Activated T-helper 17 cell treated with anti-CD3 and anti-CD28 coated beads, Interleukin-2, amount 50 U/mL, for 72 hours (primary cell): ENCODE measurements at regions not wholly inside any gene's neighbourhood (a gene's known extent, or its start where the extent isn't known, plus 50 kb on each side); places are given as distances from the start of the nearest gene placed in this dataset.
"Not testable (repeated sequence)": the region's sequence is repeated elsewhere in the genome, so short reads cannot be mapped to it uniquely, and the experiment has no call there.

Experiments
- ATAC-seq: fragments of 150-1000 bp; cut with Tn5 transposase; replicated peaks from 2 replicates; pipeline ENCODE4 v1.10.0; 2021; ENCODE audit warnings: mild to moderate bottlenecking, moderate library complexity
- H3K27ac Mint-ChIP-seq: one replicate; pipeline ENCODE4 v1.8.0; 2022; ENCODE audit warnings: mixed read lengths
- H3K27me3 Mint-ChIP-seq: one replicate; pipeline ENCODE4 v1.8.0; 2022; ENCODE audit warnings: mixed read lengths
- H3K36me3 Mint-ChIP-seq: one replicate; pipeline ENCODE4 v1.8.0; 2022; ENCODE audit warnings: low read depth, mild to moderate bottlenecking, mixed read lengths
- H3K4me1 Mint-ChIP-seq: one replicate; pipeline ENCODE4 v1.8.0; 2022; ENCODE audit warnings: mixed read lengths
- H3K4me3 Mint-ChIP-seq: one replicate; pipeline ENCODE4 v1.8.0; 2022; ENCODE audit warnings: mild to moderate bottlenecking, mixed read lengths
- H3K9me3 Mint-ChIP-seq: one replicate; pipeline ENCODE4 v1.8.0; 2022; ENCODE audit warnings: mixed read lengths

DNA sequence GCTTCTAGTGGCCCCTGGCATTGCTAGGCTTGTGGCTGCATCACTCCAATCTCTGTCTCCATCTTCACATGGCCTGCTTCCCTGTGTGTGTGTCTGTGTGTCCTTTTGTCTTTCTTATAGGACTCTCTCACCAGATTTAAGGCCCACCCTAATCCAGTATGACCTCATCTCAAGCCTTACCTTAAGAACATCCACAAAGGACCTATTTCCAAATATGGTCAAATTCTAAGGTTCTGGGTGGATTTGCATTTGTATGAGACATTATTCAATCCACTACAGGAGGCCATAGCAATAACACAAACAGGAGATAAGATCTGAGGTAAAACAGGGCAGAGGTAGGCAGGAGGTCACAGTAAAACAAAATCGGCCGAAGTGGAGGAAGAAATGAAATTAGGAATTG is 375.9 kb downstream of the BTG1 start:
- H3K4me1 Mint-ChIP-seq, result no peaks in the 10 kb centered on the region
- H3K4me3 Mint-ChIP-seq, result no peak overlapping the region
- ATAC-seq, result no peak
- no peak overlapping the region for H3K27ac Mint-ChIP-seq
- no peaks in the 10 kb centered on the region for H3K36me3 Mint-ChIP-seq
- H3K27me3 Mint-ChIP-seq, result no peaks in the 10 kb centered on the region
- no peaks in the 10 kb centered on the region for H3K9me3 Mint-ChIP-seq

DNA sequence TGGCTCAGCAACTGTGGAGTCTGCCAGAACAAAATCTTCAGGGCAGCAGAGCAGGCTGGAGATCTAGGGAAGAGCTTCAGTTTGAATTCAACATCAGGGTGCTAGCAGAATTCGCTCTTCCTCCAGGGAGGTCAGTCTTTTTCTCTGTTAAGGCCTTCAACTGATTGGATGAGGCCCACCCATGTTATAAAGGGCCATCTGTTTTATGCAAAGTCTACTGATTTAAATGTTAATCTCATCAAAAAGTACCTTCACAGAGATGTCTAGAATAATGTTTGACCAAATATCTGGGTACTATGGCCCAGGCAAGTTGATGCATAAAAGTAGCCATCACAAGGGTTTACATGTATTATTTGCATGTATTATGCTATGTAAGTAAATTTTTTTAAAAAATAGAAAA is 378.4 kb downstream of the BTG1 start:
- Mint-ChIP-seq H3K4me3 (no peak overlapping the region), H3K9me3 (no peaks in the 10 kb centered on the region), H3K4me1 (no peaks in the 10 kb centered on the region), H3K27me3 (no peaks in the 10 kb centered on the region), H3K36me3 (no peaks in the 10 kb centered on the region), H3K27ac (no peak overlapping the region)
- ATAC-seq, result no peak

DNA sequence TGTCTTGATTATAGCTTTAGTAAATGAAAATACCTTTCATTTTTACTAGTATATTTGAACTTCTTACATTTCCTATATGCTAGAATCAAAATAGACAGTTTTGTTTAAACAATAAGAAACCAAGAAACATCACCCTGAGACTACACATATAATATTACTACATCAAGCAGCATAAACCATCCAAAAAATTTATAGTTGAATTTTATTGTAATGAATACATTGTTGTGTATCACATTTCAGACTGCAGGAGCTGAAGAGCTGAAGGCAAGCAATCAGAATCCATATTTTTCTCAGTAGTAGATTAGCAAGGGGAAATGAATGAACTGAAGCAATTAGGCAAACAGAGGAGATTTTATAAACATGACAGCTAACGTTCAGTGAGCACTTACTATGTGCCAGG is 379.2 kb downstream of the BTG1 start:
- no peak for ATAC-seq
- Mint-ChIP-seq H3K27me3 (no peaks in the 10 kb centered on the region), H3K9me3 (no peaks in the 10 kb centered on the region), H3K4me3 (no peak overlapping the region), H3K27ac (no peak overlapping the region), H3K4me1 (no peaks in the 10 kb centered on the region), H3K36me3 (no peaks in the 10 kb centered on the region)

DNA sequence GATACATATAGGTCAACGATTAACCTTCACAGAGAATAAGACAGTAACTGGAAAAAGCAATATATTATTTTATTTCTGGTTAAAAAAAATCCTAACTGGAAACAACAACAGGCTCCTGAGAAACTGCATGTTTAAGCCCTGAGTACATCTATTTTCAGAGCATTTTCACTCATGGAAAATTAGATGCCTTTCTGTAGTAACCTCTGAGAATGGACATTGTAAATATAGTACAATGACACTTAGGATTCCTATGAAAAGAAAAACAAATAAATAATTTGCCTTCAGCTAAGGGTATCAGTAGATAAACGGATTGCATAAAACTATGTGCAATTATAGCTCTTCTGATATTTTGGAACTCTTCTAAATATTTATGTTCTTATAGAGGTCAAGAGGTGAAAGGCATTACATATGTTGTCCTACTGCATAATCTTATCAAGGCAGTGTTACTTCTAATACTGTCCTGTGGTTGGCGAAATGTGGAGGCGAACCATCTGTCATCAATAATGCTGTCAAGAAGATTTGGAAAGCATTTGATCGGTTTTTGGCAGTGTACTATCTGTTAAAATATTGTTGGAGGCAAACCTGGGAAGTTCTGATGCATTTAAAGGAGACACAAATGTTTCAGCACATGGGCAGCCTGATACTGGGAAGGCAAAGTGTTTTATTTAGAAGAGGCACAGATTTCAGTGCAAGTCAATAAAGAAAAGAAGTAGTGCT is 381.8 kb downstream of the BTG1 start:
- Mint-ChIP-seq H3K4me3 (no peak overlapping the region), H3K9me3 (no peaks in the 10 kb centered on the region), H3K27ac (no peak overlapping the region), H3K36me3 (no peaks in the 10 kb centered on the region), H3K4me1 (no peaks in the 10 kb centered on the region), H3K27me3 (no peaks in the 10 kb centered on the region)
- ATAC-seq, result no peak

DNA sequence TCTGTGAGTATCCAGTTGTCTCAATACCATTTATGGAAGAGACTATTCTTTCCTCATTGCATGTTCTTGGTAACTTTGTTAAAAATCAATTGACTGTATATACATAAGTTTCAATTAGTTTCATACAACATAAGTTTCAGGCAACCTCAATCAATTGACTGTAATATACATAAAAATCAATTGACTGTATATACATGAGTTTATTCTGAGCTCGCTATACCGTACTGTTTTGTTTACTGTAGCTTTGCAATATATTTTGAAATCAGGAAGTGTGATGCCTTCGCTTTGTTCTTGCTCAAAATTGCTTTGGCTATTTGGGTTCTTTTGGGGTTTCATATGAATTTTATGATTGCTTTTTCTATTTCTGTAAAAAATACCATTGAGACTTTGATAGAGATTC is 392.0 kb downstream of the BTG1 start:
- ATAC-seq, result no peak

DNA sequence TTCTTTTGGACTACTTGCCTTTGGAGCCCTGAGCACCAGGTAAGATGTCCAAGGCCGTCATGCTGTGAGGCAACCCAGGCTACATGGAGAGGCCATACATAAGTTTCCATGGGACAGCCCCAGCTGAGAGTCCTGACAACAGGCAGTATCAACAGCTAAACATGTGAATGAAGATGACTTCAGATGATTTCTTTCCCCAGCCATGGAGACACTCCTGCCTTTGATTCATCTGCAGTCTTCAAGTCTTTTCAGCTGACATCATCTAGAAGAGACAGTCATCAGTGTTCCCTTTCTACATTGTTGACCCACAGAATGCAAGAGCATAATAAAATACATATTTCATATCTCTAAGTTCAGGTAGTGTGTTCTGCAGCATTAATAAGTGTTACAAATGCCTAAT is 398.7 kb downstream of the BTG1 start:
- Mint-ChIP-seq H3K9me3 (no peaks in the 10 kb centered on the region), H3K4me3 (no peak overlapping the region), H3K27ac (no peak overlapping the region), H3K4me1 (no peaks in the 10 kb centered on the region), H3K36me3 (no peaks in the 10 kb centered on the region), H3K27me3 (no peaks in the 10 kb centered on the region)
- ATAC-seq, result peak; percentile 16

More for the DNA sequence above, 392.0 kb downstream of the BTG1 start:
- Mint-ChIP-seq H3K36me3 (no peaks in the 10 kb centered on the region), H3K27ac (no peak overlapping the region), H3K9me3 (no peaks in the 10 kb centered on the region), H3K27me3 (no peaks in the 10 kb centered on the region), H3K4me3 (no peak overlapping the region), H3K4me1 (no peaks in the 10 kb centered on the region)

DNA sequence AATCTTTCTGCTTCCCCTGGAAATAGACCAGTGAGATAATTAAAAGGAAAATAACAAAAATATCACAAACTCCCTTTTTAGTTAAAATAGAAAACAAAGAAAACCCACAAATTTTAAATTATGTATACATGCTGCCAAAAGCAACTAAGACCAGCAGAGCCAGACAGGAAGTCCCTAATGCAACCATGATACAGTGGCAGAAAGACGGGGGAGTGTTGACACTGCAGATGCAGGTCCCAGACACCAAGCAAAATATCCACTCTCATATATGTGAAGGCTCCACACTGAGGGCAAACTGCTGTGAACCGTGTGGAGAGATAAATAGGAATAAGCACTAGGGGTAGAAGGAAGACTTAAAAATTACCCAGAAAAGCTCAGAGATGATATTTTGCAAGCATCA is 401.0 kb downstream of the BTG1 start:
- Mint-ChIP-seq H3K27me3 (no peaks in the 10 kb centered on the region), H3K4me3 (no peak overlapping the region), H3K9me3 (peaks cover 3% of the 10 kb centered on the region), H3K4me1 (no peaks in the 10 kb centered on the region), H3K27ac (no peak overlapping the region), H3K36me3 (no peaks in the 10 kb centered on the region)
- no peak for ATAC-seq

DNA sequence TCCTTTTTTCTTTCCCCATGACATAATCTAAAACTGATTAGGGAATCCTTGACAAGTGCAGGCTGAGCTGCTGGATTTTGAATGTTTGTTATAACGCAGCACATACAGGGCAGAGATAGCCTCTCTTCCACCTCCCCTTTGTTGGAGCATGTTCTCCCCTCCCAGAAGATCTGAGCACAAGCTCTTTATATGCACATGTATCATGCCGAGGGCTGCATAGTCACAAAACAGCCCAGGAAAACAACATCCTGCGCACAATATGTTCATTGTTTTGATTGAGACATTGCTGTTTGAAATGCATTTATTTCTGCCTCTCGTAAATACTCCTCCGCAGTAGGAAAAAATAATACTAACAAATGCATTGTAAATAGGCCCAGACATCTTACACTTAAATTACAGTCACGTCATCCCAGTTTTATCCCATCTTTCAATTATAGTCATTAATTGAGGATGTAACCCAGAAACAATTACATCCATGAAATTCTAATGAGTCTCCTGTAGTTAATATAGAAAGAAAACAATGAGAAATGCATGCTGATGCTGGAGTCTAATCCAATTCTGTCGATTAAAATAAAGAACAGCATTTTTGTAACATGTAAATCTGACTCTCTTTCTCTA is 401.8 kb downstream of the BTG1 start:
- Mint-ChIP-seq H3K27ac (no peak overlapping the region), H3K36me3 (no peaks in the 10 kb centered on the region), H3K4me1 (no peaks in the 10 kb centered on the region), H3K4me3 (no peak overlapping the region), H3K9me3 (peaks cover 3% of the 10 kb centered on the region), H3K27me3 (no peaks in the 10 kb centered on the region)
- no peak for ATAC-seq

DNA sequence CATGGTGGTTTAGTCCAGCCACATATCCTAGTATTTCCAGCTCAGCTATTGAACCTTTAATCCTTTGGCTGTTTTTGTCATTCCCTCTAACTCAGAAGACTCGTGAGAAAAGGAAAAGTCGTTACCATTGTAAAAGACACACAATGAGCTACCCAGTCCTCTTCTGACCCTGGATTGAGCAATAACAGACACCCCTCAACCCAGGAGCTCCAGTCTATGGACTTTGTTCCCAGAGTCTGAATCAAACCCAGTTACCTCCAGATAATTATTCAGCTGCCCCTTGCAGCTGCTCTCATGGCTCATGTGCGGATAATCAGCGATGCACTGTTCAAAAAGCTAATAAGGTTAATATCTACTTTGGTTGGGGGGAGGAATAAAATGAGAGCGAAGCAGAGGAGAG is 402.4 kb downstream of the BTG1 start:
- peaks cover 3% of the 10 kb centered on the region for H3K9me3 Mint-ChIP-seq
- no peak overlapping the region for H3K4me3 Mint-ChIP-seq
- H3K36me3 Mint-ChIP-seq, result no peaks in the 10 kb centered on the region
- no peaks in the 10 kb centered on the region for H3K27me3 Mint-ChIP-seq
- ATAC-seq, result no peak
- no peak overlapping the region for H3K27ac Mint-ChIP-seq
- no peaks in the 10 kb centered on the region for H3K4me1 Mint-ChIP-seq

DNA sequence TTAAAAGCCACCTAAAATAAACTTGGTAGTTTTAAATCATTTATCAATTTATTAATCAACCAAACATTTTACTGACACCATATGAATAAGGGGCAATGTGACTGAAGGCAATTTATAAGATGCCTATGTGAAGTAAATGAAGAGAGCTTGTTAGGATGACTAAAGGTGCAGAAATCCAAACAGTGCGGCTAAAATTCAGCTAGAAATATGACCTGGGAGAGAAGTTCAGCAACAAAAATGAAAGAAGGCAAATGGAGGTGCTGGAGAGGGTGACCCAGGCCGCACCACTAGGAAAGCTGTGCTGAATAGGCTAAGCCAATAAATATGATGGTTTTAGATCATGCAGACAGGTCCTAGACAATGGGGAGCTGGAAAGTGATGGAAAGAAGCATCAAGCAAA is 403.7 kb downstream of the BTG1 start:
- Mint-ChIP-seq H3K4me3 (no peak overlapping the region), H3K27me3 (no peaks in the 10 kb centered on the region), H3K4me1 (no peaks in the 10 kb centered on the region), H3K36me3 (no peaks in the 10 kb centered on the region), H3K27ac (no peak overlapping the region), H3K9me3 (peaks cover 3% of the 10 kb centered on the region)
- no peak for ATAC-seq

DNA sequence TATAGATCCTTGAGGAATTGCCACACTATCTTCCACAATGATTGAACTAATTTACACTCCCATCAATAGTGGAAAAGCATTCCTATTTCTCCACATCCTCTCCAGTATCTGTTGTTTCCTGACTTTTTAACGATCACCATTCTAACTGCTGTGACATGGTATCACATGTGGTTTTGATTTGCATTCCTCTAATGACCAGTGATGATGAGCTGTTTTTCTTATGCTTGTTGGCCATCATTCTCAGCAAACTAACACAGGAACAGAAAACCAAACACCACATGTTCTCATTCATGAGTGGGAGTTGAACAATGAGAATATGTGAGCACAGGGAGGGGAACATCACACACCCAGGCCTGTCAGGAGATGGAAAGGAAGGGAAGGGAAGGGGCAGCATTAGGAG is 411.8 kb downstream of the BTG1 start:
- not testable (repeated sequence) for ATAC-seq, H3K9me3 Mint-ChIP-seq, H3K4me1 Mint-ChIP-seq, H3K36me3 Mint-ChIP-seq, H3K4me3 Mint-ChIP-seq, H3K27ac Mint-ChIP-seq, H3K27me3 Mint-ChIP-seq

DNA sequence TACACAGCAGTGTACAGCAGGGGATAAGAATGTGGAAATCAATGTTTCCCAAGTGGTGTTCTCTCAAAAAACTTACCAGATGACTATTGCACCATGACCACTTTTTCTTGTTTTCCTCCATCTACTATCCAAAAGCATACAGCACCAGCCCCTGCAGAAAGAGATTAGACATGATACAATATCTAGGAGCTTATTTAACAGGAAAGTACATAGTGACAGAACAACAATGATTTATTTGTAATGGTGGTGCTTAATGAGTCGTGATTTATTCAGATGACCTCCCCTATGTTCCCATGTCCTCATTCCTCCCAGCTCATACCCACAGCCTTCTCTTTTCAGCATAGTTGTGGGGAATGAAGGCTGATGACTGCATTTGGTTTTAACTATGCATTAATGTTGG is 413.6 kb downstream of the BTG1 start:
- Mint-ChIP-seq H3K27ac (no peak overlapping the region), H3K4me1 (no peaks in the 10 kb centered on the region), H3K9me3 (no peaks in the 10 kb centered on the region), H3K4me3 (no peak overlapping the region), H3K36me3 (no peaks in the 10 kb centered on the region), H3K27me3 (no peaks in the 10 kb centered on the region)
- no peak for ATAC-seq

DNA sequence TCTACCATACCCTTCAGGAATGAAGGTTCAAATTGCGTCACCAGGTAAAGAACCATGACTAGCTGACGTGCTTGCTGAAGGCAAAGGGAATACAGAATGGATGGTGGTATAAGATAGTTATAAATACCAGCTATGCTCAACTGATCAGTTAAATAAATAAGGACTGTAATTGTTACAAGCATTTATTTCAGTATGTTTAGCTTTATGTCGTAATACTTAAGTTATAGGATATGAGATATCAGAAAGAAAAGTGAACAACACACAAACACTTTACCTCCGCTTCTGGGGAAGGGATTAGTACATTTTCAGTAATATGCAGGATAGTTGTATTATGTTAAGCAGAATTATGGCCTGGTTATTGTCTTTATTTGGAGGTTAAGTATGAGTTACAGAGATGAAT is 416.1 kb downstream of the BTG1 start:
- H3K27ac Mint-ChIP-seq, result no peak overlapping the region
- no peaks in the 10 kb centered on the region for H3K9me3 Mint-ChIP-seq
- H3K27me3 Mint-ChIP-seq, result no peaks in the 10 kb centered on the region
- no peaks in the 10 kb centered on the region for H3K36me3 Mint-ChIP-seq
- no peak overlapping the region for H3K4me3 Mint-ChIP-seq
- ATAC-seq, result no peak
- no peaks in the 10 kb centered on the region for H3K4me1 Mint-ChIP-seq

DNA sequence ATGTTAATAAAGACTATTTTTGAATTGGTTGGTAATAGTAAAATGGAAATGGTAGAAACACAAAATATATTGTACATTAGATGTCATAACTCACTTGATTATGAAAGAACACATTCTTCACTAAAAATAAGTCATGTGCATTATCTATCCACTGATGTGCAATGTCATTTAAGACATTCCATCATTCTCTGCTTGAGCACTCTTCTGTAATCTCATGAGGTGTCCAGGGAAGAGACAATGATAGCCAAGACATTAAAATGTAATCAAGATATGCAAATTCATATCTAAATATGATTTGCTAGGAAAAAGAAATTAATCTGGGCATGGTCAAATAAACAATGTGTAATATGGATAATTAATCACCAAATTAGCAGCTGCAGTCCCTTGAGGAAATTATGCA is 422.5 kb downstream of the BTG1 start:
- no peaks in the 10 kb centered on the region for H3K27me3 Mint-ChIP-seq
- no peaks in the 10 kb centered on the region for H3K36me3 Mint-ChIP-seq
- no peaks in the 10 kb centered on the region for H3K4me1 Mint-ChIP-seq
- ATAC-seq, result no peak
- H3K4me3 Mint-ChIP-seq, result no peak overlapping the region
- H3K9me3 Mint-ChIP-seq, result peaks cover 4% of the 10 kb centered on the region
- H3K27ac Mint-ChIP-seq, result no peak overlapping the region

DNA sequence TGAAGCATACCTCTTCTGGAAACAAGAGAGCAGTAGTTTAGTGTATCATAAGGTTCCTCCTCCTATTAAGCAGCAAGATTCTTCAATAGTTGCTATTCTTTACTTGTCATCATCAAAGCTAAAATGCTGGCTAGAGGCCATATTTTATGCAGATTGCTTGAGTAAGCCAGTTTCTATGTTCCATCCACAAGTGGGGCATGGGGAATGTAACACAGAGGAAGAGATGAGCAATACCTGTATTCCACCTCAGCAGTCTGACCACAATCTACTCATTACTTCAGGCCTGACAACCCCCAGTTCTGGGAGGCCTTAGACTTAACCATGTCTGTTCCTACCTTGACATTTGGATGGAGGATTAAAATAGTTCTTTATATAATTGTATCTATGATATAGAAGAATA is 423.6 kb downstream of the BTG1 start:
- peak; percentile 100 for ATAC-seq
- Mint-ChIP-seq H3K4me3 (no peak overlapping the region), H3K36me3 (no peaks in the 10 kb centered on the region), H3K9me3 (peaks cover 4% of the 10 kb centered on the region), H3K4me1 (no peaks in the 10 kb centered on the region), H3K27ac (no peak overlapping the region), H3K27me3 (no peaks in the 10 kb centered on the region)

DNA sequence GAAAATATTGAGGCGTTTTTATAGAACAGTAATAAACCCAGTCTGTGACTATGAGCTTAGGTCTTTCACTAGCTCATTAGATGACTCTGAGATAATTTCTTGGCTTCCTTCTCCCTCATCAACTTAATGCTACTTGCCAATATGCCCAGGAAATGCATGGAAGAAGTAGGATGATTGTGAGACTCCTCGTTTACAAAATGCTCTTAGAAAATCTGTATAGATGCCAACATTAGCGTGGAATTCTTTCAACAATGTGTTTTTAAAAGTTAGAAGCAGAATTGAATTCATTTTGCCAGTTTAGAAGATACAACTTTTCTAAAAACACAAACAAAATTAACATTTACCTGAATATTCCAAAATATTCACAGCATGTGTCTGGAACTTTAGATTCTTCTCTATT is 424.6 kb downstream of the BTG1 start:
- H3K27me3 Mint-ChIP-seq, result no peaks in the 10 kb centered on the region

More for the DNA sequence above, 424.6 kb downstream of the BTG1 start:
- Mint-ChIP-seq H3K27ac (no peak overlapping the region), H3K4me1 (no peaks in the 10 kb centered on the region), H3K9me3 (peaks cover 4% of the 10 kb centered on the region), H3K4me3 (no peak overlapping the region), H3K36me3 (no peaks in the 10 kb centered on the region)
- ATAC-seq, result no peak
